ENCODE measurements at regions not wholly inside any gene's neighbourhood (a gene's known extent, or its start where the extent isn't known, plus 50 kb on each side); places are given as distances from the start of the nearest gene placed in this dataset.
"Not testable (repeated sequence)": the region's sequence is repeated elsewhere in the genome, so short reads cannot be mapped to it uniquely, and the experiment has no call there.

DNA sequence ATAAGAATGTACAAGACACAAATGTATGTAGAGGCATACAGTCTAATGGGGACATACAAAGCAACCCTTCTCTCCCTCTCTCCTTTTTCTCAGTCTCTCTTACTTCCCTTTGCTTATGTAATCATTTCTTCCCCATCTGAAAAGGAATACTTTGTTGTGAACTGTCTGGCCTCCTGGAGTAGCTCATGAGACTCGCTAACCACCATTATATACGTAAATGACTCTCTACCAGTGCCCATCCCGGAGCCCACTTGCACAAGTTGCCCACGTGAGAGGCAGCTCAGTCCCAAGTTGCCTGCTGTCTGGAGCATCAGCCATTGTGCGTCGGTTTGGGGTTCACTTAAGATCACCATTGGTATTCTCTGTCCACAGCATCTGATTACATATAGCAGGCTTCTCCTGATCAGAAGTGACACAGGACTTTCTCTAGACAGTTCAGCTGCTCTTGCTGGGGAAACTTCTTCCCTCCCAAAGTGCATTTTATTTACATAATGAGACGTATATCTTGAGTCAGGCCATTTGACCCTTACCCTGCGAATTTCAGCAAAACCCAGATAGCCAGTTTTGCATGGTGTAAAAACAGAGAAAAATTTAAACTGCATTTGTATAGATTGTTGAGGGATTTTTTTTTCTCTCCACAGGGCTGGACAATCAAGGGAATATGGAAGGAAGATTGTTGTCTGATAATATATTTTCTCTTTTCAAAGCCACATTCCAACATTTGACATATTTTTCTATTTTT, 220.7 kb upstream of the EGLN3 start:
- no peak for DNase-seq

- DNase-seq: no peak
These were observed 220.0 kb upstream of the EGLN3 start for GRCh38 chr14:34170882-34171281.

GRCh38 chr14:34169561-34169960, 218.7 kb upstream of the EGLN3 start:
- no peak for DNase-seq

DNA sequence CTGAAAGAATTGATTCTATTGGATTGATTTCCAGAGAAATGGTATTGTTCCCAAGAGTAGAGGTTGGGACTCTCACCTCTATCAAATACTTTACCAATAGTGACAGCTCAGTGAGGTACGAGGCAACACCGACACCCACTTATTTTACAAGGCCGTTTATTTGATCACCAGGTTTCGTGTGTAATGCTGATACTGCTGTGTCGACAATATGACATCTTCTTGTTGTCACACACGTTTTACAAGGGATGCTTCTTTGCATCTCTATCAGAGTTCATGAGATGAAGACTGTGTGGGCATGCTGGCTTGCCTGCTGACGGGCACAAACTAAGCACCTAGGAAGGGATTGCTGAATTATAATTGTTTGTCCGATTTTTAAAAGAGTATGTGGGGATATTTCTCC, 217.8 kb upstream of the EGLN3 start:
- no peak for DNase-seq

DNA sequence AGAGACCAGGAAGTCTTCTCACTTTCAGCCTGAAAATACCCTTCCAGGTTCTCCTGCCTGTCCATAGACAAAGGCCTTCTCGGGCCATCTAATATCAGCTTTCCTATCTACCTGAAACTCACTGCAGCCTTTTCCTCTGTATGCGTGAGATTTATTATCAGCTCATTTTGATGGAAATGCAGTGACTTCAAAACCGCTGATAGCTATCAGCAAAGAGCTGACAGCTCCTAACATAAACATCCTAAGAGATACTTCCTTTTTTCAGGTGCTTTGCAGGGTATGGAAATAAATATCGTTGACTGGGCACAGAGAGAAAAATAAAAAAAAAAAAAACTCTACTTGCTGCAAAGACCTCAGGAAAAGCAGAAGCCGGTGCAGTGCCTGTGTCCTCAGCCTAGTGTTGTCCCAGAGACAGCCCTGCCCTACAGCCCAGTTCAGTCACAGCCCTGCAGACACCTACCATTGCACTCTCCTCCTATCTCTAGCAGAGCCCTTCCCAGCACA, 215.0 kb upstream of the EGLN3 start:
- no peak for DNase-seq

GRCh38 chr14:34164162-34164864, 213.4 kb upstream of the EGLN3 start:
- DNase-seq: no peak

DNA sequence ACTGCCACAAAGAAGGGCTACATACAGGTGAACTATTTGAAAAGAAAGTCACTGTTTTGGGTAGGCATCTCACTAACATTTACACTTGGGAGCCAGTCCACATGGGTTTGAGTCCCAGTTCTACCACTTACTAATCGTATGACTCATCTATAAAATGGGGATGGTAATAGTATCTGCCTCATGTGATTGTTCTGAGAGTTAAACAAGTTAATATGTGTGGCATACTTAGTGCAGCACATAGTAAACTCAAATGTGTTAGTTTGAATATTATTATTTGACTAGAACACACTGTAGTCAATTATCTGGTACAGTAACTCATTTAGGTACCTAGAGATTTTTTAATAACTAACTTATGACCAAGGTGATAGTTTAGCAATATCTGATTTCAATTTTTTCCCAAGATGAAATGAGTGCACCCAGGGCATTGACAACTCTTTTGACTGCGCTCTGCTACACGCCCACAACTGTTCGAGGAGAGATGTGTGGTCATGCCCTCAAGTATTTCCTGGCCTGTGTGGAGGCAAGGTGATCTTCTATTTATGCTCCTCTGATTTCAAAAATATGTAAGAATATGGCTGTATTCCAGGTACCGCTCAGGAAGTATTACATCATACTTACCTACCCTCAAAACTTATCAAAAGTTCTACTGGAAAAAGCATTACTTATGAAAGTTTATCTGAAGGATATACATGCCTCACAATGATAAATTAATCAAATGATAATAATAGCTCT, 210.6 kb upstream of the EGLN3 start:
- no peak for DNase-seq

DNA sequence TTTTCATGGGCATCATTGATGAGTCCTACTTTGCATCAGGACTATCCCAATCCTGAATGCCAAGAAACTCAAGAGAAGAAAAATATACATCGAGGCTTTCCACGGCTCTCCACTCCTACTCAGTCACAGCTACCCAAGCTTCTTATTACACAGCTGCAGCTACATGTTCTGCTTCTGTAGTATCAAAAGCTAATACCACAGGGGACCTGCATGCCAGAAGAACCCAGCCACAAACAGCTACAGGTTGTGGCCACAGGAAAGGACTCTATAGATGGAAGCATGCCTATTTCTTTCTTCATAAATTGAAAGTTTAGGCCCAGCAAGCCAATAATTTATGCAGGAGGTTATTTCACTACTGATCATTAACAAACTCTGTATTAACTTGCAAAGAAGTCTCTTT, 209.7 kb upstream of the EGLN3 start:
- DNase-seq: no peak

GRCh38 chr14:34157651-34158050, 206.8 kb upstream of the EGLN3 start:
- no peak for DNase-seq

DNA sequence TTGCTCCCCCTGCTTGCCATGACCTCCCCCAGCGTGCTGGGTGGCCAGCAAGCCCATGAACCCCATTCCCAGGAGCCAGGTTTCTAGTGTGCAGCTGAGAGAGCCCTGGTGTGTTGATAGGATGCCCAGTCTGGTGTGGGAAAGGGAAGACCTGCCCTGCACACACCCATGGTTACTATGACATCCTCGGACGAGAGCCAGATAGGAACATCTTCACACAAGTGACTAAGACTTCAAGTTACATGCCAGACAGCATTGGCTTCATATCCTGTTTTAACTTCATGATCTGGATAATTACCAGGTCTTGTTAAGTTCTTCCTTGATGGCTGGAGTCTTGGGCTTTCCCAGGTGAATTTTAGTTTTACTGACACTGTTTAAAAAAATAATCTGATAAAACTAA, 196.6 kb upstream of the EGLN3 start:
- no peak for DNase-seq

GRCh38 chr14:34140127-34140526, 189.3 kb upstream of the EGLN3 start:
- DNase-seq: not testable (repeated sequence)

DNA sequence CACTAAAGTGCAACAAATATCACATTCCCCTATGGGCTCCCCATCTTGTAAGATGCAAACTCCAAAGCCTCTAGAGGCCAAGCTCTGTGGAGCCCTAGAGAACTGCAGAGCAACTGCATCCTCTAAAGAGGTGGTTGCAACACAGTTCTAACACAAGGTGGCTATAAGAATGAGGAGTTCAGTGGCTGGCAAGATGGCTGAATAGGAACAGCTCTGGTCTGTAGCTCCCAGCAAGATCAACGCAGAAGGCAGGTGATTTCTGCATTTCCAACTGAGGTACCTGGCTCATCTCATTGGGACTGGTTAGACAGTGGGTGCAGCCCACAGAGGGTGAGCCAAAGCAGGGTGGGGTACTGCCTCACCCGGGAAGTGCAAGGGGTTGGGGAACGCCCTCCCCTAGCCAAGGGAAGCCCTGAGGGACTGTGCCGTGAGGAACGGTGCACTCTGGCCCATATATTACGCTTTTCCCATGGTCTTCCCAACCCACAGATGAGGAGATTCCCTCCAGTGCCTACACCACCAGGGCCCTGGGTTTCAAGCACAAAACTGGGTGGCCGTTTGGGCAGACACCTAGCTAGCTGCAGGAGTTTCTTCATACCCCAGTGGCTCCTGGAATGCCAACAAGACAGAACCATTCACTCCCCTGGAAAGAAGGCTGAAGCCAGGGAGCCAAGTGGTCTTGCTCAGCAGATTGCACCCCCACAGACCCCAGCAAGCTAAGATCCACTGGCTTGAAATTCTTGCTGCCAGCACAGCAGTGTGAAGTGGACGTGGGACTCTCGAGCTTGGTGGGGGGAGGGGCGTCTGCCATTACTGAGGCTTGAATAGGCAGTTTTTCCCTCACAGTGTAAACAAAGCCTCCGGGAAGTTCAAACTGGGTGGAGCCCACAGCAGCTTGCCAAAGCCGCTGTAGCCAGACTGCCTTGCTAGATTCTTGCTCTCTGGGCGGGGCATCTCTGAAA, 188.6 kb upstream of the EGLN3 start:
- DNase-seq: not testable (repeated sequence)

DNA sequence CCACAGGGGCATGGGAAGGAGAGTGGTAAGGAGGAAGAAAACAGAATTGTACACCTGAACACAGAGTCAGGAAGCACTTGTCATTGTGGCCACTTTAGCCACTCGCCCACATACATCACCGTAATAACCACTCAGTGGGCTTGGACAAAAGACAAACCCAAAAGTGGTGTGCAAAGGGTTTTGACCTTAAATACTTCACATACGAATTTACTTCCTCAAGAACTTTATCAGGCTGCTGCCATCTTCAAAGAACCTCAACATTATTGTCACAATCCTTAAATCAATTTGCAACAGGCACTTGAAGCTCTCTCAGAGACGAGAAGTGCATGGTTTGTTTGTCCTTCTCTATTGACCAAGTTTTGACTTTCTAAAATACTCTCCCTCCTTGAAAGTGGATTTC, 187.3 kb upstream of the EGLN3 start:
- no peak for DNase-seq

GRCh38 chr14:34137001-34137745, 186.3 kb upstream of the EGLN3 start:
- DNase-seq: no peak

- no peak for DNase-seq
These were observed 184.6 kb upstream of the EGLN3 start for GRCh38 chr14:34135492-34135891.

GRCh38 chr14:34134484-34134883, 183.6 kb upstream of the EGLN3 start:
- DNase-seq: no peak

GRCh38 chr14:34129927-34130552, 179.2 kb upstream of the EGLN3 start:
- DNase-seq: no peak

- DNase-seq: no peak
These were observed 177.8 kb upstream of the EGLN3 start for GRCh38 chr14:34128665-34129064.

- no peak for DNase-seq
These were observed 175.7 kb upstream of the EGLN3 start for GRCh38 chr14:34126586-34126985.

DNA sequence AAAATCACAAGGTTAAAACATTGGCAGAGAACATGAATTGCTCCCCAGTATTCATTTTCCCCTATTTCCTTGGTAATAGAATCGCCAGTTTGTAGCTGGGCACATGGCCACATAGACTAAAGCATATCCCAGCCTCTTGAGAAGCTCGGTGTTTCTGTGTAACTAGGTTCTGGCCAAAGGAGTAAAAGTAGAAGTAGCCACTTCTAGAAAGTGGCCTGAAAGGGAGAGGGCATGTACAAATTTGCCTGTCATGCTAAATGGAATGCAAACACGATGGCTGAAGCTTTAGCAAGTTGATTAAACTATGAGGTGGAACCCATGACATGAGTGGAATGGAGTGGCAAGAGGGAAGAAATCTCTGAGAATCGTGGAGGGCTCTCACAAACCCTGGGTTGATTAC, 173.7 kb upstream of the EGLN3 start:
- DNase-seq: no peak

- DNase-seq: no peak
These were observed 171.8 kb upstream of the EGLN3 start for GRCh38 chr14:34122650-34123049.

Data from stimulated activated naive CD4-positive, alpha-beta T cell (primary cell).